ENCODE measurements at regions not wholly inside any gene's neighbourhood (a gene's known extent, or its start where the extent isn't known, plus 50 kb on each side); places are given as distances from the start of the nearest gene placed in this dataset.

DNA sequence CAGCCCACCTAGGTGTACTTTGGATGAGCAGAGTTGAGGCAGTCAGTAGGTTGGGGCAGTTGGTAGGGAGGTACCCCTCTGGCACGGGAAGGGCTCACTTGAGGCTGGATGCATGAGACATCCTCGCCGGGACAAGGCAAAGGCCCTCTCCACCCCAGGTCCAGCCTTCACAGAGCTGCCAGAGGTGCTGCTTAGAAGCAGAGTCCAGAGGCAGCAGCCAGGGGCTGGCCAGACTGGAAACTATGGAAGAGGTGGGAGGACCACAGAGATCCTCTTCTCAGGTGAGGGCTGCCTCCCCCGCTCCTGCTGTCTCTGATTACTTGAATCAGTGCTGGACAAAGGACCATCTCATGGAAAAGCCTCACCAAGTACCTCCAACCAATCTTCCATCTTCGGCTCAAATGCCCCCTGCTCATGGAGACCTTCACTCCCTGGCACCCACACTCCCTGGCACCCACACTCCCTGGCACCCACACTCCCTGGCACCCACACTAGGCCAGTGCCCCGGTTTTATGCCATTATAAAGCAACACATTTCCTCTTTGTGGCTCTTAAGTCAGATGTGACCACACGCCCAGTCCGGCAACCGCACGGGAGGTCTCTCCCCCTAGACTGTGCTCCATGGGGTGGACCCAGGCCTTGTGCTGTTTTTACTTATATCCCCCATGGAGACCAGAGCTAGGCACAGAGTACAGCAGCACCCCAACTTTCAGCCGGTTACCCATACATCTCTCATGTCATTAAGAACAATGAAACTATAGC is 100.1 kb downstream of the YTHDF1 start:
- no peak for DNase-seq

GRCh38 chr20:63114693-63115311 is 101.1 kb downstream of the YTHDF1 start:
- DNase-seq = no peak

GRCh38 chr20:63114006-63114692 is 101.8 kb downstream of the YTHDF1 start:
- DNase-seq = no peak

DNA sequence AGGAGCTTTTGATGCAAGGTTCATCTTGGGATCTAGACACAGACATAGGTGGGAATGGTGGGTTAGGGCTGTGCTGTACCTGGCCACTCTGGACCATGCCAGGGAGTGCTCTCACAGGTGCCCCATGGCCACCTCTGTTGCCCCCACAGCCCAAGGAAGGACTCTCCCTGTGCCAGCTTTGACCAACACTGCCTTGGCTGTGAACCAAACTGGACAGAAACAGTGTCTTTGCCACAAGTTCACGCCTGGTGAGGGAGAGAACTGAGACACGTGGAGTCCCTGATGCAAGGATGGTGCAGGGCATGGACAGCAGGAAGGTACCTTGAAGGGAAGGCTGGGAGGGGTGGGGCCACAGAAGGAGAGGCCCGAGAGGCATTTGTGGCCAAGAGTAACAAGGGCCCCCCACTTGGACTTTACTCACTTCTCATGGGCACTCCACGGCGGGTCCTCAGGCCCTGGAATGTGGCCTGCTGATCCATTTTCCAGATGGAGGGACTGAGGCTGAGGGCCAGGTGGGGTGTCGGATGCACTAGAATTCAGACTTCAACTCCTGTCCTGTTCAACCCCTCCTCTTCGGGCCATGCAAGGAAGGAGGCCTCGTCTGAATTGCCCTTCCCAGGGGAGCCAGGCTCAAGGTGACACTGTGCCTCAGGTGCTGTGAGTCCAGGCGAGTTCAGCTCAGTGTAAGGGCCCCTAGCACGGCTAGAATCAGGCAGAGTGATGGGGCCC is 103.3 kb downstream of the YTHDF1 start:
- no peak for DNase-seq

- DNase-seq = no peak
These were observed 101.5 kb upstream of the BHLHE23 start for GRCh38 chr20:63108247-63108646.

- DNase-seq = no peak
These were observed 100.9 kb upstream of the BHLHE23 start for GRCh38 chr20:63107449-63108200.

DNA sequence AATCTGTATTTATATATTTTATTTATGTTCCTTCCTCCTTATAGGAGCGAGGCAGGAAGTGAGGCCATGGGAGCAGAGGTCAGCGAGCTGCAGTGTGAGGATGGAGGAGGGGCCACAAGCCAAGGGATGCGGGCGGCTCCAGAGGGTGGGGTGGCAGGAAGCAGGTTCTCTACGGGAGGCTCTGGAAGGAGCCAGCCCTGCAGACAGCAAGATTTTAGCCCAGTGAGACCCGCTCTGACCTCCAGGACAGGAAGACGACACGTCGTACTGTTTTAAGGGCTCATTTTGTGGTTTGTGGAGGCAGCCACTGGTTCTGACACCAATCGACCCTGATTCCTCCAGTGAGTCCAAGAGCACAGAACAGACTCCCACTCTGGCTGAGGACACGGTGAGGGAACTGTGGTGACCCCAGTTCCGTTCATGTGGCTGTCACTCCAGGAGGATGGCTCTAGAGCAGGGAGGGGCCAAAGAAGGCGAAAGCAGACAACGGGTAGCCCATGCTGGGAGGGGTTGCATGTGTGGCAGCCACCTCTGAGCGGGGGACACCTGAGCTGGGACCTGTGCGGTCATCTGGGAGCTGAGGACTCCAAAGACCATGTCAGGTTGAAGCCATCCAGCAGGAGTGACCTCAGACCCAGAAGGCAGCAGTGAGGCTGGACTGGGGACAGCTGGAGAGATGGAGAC is 100.1 kb upstream of the BHLHE23 start:
- DNase-seq = no peak

GRCh38 chr20:63106108-63106764 is 99.5 kb upstream of the BHLHE23 start:
- no peak for DNase-seq

DNA sequence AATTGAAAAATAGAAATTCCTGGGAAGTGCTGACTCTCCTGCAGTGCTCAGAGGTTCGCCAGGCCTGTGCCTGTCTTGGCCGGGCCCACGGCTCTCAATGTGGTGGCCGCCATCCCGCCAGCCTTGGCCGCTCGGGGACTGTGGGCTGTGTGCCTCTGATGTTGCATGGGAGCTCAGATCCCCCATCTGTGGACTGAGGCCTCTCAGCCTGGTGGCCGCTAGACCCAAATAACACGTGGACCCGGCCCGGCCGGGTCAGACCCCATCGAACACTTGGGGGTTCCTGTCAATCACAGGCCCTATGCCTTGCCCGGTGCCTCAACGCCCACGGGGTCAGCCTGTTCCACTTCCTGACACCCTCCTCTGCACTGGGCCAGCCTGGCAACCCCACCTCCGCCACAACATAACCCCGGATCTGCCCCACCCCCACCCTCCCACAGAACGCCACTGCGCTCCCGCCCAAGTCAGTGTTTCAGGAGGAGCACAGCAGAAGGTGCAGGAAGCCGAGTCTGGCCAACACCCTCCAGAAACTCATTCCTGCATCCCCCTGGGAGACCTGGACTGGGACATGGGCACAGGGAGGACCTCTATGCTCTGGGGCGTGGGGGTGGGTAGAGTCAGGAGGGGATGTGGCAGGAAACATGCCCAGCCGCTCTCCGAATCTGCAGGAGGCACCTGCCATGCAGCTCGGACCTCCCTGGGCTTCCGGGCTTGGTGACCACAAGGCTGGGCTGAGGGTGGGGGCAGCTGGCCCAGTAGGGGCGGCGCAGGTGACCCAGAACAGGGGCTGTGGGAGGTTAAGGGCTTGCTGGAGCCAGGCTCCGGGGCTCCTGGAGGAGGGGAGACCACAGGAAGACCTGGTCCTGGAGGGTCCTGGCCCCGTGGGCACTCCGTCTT is 98.7 kb upstream of the BHLHE23 start:
- DNase-seq = no peak

DNA sequence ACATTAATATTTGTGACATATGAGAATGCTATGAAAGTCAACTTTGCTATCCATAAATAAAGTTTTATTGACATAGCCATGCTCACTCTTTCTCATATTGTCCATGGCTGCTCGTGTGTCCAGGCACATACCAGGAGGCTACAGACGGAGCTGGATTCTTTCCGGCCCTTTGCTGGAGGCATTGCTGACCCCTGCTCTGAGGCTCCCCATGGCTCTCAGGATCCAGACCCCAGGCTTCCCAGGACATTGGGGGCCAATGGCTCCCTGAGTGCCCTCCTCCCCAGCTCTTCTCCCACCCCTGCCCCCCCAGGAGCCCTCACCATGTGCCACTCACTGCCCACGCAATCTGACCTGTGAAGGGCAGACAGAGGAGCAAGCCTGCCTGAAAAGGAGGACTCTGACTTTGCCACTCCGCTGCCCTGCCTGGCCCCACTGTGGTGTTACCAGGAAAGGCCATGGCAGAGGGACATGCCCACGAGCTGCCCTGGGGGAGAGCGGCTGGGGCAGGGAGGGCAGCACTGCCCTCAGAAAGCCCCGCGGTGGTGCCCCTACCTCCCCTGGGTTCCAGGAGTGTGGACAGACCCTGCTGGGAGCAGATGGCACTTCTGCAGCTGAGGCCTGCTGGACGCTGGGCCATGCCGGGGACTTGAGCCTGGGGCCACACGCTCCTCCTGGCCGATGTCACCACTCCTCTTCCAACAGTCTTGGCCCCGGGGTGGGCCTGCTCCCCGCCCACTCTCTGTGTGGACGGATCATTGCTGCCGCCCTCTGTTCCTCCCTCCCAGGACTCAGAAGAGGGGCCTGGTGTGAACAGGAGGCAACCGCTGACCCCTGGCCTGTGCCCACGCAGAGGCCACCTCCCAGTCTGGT is 97.8 kb upstream of the BHLHE23 start:
- no peak for DNase-seq

DNA sequence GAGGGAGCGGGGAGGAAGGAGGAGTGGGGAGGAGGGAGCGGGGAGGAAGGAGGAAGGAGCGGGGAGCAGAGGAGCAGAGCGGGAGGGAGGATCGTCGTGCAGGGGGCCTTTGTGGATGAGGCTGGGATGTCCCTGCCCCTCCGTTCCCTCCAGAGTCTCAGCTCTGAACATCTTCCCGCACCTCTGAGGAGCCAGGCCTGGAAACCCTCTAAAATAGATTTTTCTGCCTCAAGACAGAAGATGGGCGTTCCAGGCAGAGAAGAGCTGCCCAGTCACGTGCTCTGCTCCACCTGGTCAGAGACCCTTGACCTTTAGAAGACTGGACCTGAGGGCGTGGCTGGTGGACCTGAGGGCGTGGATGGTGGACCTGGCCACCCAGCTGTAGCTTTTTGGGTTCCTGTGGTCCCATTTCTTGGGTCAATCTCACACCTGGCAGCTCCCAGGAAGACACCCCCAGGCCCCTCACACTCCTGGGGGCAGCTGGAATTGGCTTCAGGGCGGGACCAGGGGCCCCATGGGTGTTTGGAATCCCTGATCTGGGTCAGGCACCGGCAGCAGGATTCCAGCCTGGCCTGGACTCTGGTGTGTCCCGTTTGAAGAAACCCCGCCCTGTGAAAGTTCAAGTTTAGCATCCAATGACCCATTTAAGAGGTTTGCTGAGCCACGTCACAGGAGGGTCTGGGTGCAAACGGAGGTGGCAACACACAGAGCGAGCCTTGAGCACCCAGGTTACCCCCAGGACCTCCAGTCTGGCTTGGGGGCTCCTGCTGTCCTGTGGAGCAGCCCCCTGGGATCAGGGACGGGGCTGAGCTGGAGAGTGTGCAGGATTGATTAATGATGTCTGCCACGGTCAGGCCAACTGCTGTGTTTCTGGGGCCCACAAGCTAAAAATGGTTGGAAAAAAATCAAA is 96.9 kb upstream of the BHLHE23 start:
- DNase-seq = no peak

DNA sequence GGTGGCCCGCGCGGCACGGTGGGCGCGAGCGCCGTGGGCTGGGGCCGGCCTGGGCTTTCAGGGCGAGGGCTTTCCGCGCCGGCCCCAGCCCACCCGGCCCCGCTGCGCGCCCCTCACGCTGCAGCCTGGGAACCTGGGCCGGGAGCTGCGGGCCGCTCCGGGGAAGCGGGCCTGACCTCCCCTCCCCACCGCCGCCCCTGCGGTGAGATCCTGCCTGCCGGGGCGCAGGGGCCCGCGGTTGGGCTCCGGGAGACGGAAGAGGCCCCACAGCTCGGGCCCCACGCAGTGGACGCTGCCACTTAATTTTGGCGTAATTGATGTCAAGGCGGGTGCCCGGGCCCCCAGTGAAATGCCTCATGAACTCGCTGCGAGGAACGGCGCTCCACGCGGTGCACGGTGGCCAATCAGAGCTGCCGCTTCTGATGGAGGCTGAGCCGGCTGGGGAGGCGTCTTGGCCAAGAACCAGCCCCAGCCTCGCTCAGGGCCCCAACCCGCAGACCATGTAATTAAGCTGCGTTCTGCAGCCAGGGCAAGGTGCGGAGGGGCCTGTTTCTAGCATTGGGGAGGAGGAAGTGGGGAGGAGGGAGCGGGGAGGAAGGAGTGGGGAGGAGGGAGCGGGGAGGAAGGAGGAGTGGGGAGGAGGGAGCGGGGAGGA is 96.1 kb upstream of the BHLHE23 start:
- no peak for DNase-seq

DNA sequence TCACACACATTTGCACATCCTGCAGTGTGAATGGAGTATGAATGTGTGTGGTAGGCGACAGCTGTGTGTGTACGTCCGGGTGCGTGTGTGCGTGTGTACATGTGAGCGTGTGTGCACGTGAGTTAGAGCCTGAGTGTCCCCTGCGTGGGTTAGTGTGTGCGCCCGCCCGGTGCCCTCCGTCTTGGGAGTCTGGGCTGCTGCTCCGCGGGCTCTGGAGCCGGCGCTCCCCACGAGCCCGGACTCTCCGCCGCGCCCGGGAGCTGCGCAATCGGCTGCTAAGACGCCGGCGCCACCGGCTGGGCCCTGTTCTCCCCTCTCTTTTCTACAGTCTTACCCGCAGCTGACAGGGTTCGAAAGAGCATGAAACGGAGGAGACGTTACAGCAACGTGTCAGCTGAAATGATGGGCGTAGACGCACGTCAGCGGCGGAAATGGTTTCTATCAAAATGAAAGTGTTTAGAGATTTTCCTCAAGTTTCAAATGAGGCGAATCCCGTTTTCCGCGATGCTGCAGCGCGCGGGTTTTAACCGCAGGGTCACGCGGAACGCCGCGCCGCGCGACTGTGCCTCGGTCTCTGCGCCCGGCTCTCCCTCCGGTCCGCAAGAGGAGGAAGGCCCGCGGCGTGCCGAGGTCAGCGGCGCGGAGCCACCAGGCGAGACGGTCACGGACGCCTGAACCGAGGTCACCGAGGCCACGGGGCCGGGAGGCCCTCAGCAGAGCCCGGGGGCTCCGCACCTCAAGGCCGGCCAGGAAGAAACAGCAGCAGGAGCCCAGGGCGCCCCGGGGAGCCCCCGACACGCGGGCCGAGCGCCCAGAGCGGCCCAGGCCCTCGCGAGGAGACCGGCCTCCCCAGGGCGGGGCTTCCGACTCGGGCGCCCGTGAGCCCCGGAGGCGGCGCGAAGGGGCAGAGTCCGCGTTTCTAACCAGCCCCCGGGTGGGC is 95.3 kb upstream of the BHLHE23 start:
- peak; percentile 54 for DNase-seq

GRCh38 chr20:63100926-63101699 is 94.3 kb upstream of the BHLHE23 start:
- DNase-seq = peak; percentile 52

DNA sequence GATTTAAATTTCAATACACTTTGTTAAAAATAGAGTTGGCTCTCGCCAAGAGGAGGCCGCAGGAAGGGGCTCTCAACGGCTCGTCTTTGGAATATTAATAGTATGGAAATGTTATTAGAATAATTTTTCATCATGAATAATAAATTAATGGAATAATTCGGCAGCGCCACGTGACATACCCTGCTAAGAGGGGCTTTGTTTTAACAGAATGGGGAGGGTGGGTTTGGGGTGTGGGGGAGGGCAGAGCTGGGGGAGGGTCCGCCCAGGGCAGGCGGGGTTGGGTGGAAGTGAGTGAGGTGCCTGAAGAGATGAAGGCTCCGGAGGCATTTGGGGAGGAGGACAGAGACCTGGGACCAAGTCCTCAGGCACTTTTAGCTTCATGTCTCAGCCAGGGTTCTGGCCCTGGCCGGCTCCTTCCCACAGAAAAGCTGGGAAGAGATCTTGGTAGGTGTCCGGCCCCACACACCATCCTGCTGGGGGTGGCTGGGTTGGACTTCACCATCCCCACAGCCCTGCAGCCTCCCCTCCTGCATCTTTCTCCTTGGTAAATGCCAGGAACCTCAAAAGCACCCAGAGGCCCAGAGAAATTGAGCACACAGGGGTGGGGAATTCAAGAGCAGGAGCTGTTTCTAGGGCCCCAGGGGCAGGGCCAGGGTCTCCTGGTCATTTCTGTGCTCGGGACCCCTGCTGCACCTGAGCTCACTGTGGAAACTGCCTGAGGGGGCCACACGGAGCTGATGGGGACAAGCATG is 93.6 kb upstream of the BHLHE23 start:
- peak; percentile 42 for DNase-seq

Measured in islet precursor cell (in vitro differentiated cells).